ENCODE measurements at regions not wholly inside any gene's neighbourhood (a gene's known extent, or its start where the extent isn't known, plus 50 kb on each side); places are given as distances from the start of the nearest gene placed in this dataset.

- H3K4me3 ChIP-seq (ENCODE audit: low read depth, low read length), result no peak overlapping the region
- TF ChIP-seq CTCF (IDR thresholded peaks at IDR 0.05; ENCODE audit: borderline replicate concordance, insufficient read depth, low read depth, low read length), result no peak
Measured at GRCh38 chr6:95364016-95364604, 213.2 kb upstream of the MANEA start.

DNA sequence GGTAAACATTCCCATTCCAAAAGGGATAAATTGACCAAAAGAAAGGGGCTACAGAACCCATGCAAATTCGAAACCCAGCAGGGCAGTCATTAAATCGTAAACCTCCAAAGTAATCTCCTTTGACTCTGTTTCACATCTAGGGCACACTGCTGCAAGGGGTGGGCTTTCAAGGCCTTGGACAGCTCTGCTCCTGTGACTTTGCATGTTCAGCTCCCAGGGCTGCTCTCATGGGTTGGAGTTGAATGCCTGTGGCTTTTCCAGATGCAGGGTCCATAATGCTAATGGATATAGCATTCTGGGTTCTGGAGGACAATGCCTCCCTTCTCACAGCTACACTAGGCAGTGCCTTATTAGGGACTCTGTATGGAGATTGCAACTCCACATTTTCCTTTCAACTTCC is 211.9 kb upstream of the MANEA start:
- no peak for TF ChIP-seq CTCF (IDR thresholded peaks at IDR 0.05; ENCODE audit: borderline replicate concordance, insufficient read depth, low read depth, low read length)
- H3K4me3 ChIP-seq (ENCODE audit: low read depth, low read length), result no peak overlapping the region

GRCh38 chr6:95366414-95366813 is 210.9 kb upstream of the MANEA start:
- no peak overlapping the region for H3K4me3 ChIP-seq (ENCODE audit: low read depth, low read length)

GRCh38 chr6:95383878-95384277 is 193.5 kb upstream of the MANEA start:
- H3K4me3 ChIP-seq (ENCODE audit: low read depth, low read length), result no peak overlapping the region
- no peak for TF ChIP-seq CTCF (IDR thresholded peaks at IDR 0.05; ENCODE audit: borderline replicate concordance, insufficient read depth, low read depth, low read length)

More at GRCh38 chr6:95366414-95366813, 210.9 kb upstream of the MANEA start:
- no peak for TF ChIP-seq CTCF (IDR thresholded peaks at IDR 0.05; ENCODE audit: borderline replicate concordance, insufficient read depth, low read depth, low read length)

DNA sequence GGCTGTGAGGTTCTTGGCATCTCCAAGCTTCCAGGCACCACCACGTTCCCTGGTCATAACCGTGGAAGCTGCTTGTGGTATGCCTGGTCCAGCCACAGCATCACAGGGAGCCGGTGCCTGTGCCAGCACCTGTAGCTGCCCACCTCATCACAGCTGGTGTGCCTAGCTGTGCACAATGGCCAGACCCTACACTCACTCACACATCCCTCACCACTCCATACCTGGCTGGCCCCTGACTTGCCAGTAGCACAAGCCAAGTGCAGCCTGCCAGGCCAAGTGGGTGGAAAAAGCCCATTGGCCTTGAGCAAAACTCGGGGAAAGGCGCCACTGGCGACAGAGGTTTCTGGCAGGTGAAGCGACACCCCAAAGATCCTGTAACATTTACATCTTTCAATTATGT is 192.3 kb upstream of the MANEA start:
- no peak overlapping the region for H3K4me3 ChIP-seq (ENCODE audit: low read depth, low read length)
- no peak for TF ChIP-seq CTCF (IDR thresholded peaks at IDR 0.05; ENCODE audit: borderline replicate concordance, insufficient read depth, low read depth, low read length)

DNA sequence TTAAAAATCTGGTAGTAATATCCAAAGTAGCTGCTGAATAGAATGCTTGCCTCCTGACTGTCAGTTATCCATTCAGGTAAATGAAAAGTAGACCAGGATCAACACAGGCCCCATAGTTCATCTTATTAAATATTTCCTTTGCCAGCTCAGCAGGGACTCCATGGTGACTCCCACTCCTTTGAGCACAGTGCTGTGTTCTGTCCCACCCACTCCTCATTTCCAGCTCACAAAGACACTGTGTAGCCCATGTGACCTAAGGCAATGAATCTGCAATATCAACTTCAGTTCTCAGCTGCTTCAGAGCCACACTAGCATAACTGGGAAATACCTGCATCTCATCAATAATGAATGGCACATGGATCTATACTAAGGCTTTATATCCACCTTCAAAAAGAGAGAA is 189.5 kb upstream of the MANEA start:
- TF ChIP-seq CTCF (IDR thresholded peaks at IDR 0.05; ENCODE audit: borderline replicate concordance, insufficient read depth, low read depth, low read length), result no peak
- H3K4me3 ChIP-seq (ENCODE audit: low read depth, low read length), result no peak overlapping the region

DNA sequence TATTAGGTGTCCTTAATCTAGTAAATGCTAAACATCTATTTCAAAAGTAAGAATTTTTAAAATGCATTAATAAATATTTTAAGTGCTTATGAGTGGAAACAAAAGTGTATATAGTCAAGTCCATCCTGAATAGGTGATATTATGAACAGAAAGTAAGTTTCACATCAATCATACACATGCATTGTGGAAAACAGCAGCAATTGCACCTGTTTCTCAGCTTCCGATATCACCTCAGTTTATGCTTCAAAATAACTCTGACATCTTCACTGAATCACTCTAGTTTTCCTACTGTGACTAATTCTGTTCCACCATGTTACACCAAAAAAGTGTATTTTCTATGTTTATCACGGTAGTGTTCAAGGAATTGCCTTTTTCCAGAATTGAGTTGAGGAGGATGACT is 172.6 kb upstream of the MANEA start:
- no peak overlapping the region for H3K4me3 ChIP-seq (ENCODE audit: low read depth, low read length)
- no peak for TF ChIP-seq CTCF (IDR thresholded peaks at IDR 0.05; ENCODE audit: borderline replicate concordance, insufficient read depth, low read depth, low read length)
